HG03342 (cell line): ENCODE measurements at regions not wholly inside any gene's neighbourhood (a gene's known extent, or its start where the extent isn't known, plus 50 kb on each side); places are given as distances from the start of the nearest gene placed in this dataset.
"Not testable (repeated sequence)": the region's sequence is repeated elsewhere in the genome, so short reads cannot be mapped to it uniquely, and the experiment has no call there.

ENCODE experiments used
- ATAC-seq: cut with Tn5 transposase; IDR thresholded peaks from one replicate; pipeline ENCODE4 v1.9.1; 2021; ENCODE audit warnings: mild to moderate bottlenecking, moderate library complexity; ENCODE audit not compliant: unreplicated experiment

DNA sequence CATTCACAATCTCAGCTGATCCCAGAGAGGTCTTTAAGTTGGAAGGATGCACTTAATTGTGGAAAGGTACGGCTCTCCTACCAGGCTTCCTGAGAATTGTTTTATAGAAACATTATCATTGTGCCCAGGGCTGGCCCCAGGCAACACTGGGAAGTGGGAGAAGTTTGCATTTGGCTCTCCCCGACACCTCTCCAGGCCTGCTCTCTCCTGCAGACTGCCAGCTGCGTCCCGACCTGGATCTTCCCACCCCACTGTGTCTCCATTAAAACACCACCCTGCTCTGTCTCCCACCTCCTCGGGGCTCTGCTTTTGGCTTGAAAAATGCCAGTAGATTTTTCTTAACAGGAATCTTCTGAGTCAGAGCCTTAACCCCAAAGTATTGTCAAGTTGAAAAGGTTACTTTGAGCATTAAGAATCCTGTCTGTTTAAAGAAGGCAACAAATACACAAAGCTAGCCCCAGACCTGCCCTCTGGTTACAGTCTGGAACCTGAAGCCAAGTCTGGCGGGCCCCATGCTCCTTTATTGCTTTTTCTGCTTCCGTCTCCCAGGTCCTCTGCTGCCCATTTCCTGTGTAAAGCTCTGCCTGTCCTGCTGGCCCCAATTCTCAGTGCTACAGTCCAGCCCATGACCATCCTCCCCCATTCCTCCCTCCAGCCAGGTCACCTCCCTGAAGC, 530.2 kb downstream of the SOX6 start:
- no peak for ATAC-seq

DNA sequence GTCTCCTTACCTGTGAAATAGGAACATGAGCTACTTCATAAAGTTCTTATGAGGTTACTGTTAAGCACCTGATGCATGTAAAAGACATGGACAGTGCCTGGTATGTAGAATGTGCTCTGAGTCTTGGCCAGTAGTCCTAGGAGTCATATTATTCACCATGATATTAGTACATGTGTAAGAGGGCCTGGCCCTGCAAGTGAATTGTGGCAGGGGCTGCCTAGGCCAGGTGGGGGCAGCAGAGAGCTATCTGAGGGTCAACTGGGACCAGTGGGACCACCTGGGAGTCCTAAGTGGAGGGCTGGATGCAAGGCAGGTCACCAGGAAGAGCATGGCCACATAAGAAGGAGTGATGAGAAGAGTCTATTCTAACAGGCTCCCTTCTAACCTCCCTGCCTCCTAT, 529.5 kb downstream of the SOX6 start:
- ATAC-seq, result peak; percentile 48

DNA sequence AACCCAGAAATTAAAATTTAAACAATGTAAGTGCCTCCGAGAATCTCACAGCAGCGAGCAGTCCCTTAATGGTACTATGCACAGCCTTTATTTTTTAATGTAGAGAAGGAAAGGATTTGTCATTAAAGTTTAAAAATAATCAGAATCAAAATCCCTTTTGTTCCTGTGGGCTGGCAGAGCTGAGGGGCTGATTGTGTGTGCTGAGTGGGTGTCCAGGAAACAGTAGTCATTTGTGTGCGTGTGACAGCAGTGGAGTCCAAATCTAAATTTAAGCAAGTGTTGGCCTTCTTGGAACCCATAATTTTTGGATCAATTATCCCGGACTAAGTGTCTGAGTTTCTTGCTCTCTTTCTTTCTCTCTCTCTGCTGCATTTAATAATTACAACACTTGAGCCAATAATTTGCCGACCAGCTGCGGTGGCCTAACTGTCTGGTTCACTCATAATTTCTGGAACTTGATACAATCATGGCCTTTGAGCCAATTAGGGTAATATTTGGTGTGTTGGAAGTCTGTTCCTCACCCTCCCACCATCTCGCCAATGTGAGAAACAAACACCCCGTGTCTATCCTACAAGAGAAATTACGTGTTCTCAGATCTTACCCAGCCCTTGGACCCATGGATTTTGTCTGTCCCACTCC, 528.0 kb downstream of the SOX6 start:
- no peak for ATAC-seq

GRCh38 chr11:15829312-15829711, 527.0 kb downstream of the SOX6 start:
- ATAC-seq, result no peak

DNA sequence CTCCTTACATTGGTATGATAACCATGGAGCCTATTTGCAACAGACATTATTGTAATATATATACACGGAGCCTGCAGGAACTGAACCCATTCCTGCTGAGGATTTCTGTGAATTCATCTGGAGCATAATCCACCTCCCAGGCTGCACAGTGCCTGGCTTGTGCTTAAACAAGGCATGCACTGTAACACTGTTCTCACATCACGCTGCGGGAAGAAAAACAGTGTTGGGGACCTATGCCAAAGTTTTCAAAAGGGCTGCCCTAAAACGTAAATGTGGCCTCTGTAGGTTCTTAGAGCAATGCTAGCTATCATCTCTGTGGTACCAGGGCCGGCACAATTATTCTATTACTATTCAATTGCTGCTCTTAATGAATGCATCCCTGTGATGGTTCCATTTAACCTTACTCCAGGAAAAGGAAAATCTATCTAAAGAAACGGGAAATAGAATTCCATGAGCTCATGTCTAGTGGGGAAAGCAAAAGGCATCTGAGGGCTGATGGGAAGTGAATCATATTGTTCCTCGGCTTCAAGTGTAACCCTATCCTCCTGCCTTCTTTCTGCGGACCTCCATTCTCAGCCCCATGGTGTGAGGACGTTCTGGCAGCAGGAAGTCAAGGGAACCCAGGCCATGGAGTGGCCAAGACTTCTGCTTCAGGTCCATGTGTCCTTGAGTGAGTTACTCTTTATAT, 525.5 kb downstream of the SOX6 start:
- ATAC-seq, result no peak

DNA sequence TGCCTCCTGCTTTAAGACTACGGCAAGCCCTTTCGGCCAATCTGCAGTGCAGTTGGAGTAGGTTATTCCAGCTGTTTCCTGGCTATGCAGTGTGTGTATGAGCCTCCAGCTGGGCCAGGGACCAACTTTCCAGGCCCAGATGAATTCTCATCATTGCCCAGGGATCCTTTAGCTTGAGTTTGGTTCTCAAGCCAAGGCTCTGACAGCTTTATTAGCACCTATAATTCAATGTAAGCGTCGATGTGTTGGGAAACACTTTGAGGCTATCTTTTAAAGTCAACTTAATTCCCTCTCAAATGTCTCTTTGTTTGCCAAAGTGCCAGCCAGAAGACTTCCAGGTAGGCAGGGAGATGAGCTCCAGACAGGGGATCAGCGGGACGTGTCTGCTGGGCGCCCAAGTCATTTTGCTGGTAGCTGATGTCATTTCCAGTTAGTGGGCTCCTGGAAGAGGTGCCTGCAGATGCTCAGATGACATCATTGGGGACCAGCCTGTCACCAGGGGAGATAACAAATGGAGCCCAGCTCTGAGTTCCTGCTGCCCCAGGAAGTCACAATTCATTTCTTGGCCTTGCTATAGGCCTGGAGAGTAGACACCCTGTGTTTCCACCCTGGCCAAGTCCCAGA, 520.4 kb downstream of the SOX6 start:
- no peak for ATAC-seq

DNA sequence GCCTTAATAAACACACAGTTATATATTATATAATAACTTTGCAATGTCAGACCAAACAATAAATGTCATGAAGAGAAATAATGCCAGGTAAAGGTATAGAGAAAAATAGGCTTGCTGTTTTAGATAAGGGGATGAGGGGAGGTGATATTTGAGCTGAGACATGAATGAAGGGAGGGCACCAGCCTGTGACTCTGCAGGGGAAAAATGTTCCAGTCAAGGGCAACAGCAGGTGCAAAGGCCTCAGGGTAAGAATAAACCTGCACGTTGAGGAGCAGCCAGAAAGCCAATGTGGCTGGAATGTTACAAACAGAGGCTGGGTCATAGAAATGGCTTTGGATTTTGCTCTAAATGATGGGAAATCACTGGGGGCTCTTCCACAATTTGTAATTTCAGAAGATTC, 519.6 kb downstream of the SOX6 start:
- no peak for ATAC-seq

GRCh38 chr11:15837901-15838489, 518.4 kb downstream of the SOX6 start:
- ATAC-seq, result no peak

- ATAC-seq, result no peak
Observed at GRCh38 chr11:15839061-15839460, 517.3 kb downstream of the SOX6 start.

DNA sequence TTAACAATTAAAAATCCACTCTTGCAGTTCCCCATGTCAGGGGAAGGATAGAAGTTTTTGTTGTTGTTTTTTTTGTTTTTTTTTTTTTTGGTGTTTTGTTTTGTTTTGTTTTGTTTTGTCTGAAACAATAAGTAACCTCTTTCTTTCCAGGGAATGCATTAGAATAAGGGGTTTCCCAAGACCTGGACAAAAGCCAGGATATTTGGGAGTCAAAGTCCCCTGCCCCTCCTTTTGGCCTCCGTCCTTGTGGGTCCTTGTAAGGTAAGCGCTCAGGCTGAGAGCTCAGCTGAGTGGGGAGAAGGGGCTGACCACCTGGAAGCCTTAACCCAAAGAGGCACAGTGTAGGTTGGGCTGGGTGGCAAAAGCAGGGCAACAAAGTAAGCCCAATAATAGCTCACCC, 515.4 kb downstream of the SOX6 start:
- no peak for ATAC-seq

- no peak for ATAC-seq
Observed at GRCh38 chr11:15841931-15842740, 514.2 kb downstream of the SOX6 start.

DNA sequence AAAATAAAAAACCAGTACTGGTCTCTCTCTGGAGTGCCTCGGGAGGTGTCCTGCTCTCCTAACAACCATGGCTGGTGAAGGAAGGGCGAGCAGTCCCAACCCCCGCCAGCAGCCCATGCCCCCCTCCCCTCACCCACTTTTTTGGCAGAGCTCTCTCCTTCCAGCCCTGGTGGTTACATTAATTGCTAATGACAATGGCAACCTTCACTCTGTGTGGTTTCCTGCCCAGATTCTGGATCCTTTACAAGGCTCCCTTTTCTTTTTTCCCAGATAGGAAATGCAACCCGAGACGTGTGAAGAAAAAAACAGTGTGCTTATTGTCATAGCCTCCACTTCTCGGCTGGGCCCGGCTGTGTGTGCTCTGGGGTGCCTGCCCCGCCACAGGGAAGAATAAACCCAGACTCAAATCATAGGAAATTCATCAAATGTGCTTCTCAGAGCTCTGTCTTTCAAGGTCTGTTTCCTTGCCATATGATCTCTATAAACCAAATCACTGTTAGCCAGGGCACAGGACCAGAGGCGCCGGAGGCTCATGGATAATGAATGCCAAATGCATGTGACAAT, 513.0 kb downstream of the SOX6 start:
- ATAC-seq, result no peak

GRCh38 chr11:15845261-15845660, 511.1 kb downstream of the SOX6 start:
- no peak for ATAC-seq

- no peak for ATAC-seq
Observed at GRCh38 chr11:15848631-15849168, 507.6 kb downstream of the SOX6 start.

- ATAC-seq, result no peak
Observed at GRCh38 chr11:15849257-15849656, 507.1 kb downstream of the SOX6 start.

DNA sequence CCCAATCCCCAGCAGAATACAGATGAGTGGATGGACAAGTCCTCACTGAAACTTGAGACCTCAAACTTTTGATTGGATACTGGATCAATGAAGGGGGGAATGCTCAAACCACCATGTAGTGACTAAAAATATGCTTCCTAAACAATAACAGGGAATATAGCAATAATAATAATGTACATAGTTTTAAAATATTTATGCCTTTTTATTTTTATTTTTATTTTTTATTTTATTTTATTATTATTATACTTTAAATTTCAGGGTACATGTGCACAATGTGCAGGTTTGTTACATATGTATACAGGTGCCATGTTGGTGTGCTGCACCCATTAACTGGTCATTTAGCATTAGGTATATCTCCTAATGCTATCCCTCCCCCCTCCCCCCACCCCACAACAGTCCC, 506.0 kb downstream of the SOX6 start:
- ATAC-seq, result not testable (repeated sequence)

- no peak for ATAC-seq
Observed at GRCh38 chr11:15851051-15851498, 505.3 kb downstream of the SOX6 start.

- ATAC-seq, result no peak
Observed at GRCh38 chr11:15852179-15852578, 504.2 kb downstream of the SOX6 start.

- no peak for ATAC-seq
Observed at GRCh38 chr11:15854245-15854644, 502.1 kb downstream of the SOX6 start.

GRCh38 chr11:15858881-15859280, 497.5 kb downstream of the SOX6 start:
- no peak for ATAC-seq
